Glutamatergic neuron (in vitro differentiated cells): ENCODE measurements at regions not wholly inside any gene's neighbourhood (a gene's known extent, or its start where the extent isn't known, plus 50 kb on each side); places are given as distances from the start of the nearest gene placed in this dataset.

Experiments used
- DNase-seq: peaks from one replicate; pipeline ENCODE4 v3.0.0; 2022
- H3K27ac Mint-ChIP-seq: one replicate; pipeline ENCODE4 v1.8.0; 2020; ENCODE audit warnings: mild to moderate bottlenecking, mixed read lengths, inconsistent platforms; ENCODE audit not compliant: unreplicated experiment
- H3K27me3 Mint-ChIP-seq: one replicate; pipeline ENCODE4 v1.8.0; 2020; ENCODE audit warnings: mild to moderate bottlenecking, moderate library complexity, mixed read lengths, inconsistent platforms; ENCODE audit not compliant: unreplicated experiment
- H3K36me3 Mint-ChIP-seq: one replicate; pipeline ENCODE4 v1.8.0; 2020; ENCODE audit warnings: mild to moderate bottlenecking, mixed read lengths, inconsistent platforms; ENCODE audit not compliant: unreplicated experiment
- H3K4me1 Mint-ChIP-seq: one replicate; pipeline ENCODE4 v1.8.0; 2020; ENCODE audit warnings: mild to moderate bottlenecking, low read depth, mixed read lengths, inconsistent platforms; ENCODE audit not compliant: unreplicated experiment
- H3K4me3 Mint-ChIP-seq: one replicate; pipeline ENCODE4 v1.8.0; 2020; ENCODE audit warnings: mild to moderate bottlenecking, mixed read lengths, inconsistent platforms; ENCODE audit not compliant: unreplicated experiment
- H3K9me3 Mint-ChIP-seq: one replicate; pipeline ENCODE4 v1.8.0; 2020; ENCODE audit warnings: mild to moderate bottlenecking, moderate library complexity, mixed read lengths, inconsistent platforms; ENCODE audit not compliant: unreplicated experiment
- TF ChIP-seq, protein P1 (sequence below): fragments of 200-600 bp; sonication (generic); IDR thresholded peaks from one replicate; pipeline ENCODE4 v1.5.0; 2021; ENCODE audit not compliant: partially characterized antibody, unreplicated experiment

- DNase-seq, result no peak
- Mint-ChIP-seq H3K4me1 (no peaks in the 10 kb centered on the region), H3K27me3 (peaks cover 4% of the 10 kb centered on the region), H3K27ac (no peak overlapping the region), H3K4me3 (no peak overlapping the region), H3K9me3 (no peaks in the 10 kb centered on the region), H3K36me3 (no peaks in the 10 kb centered on the region)
- TF ChIP-seq, protein P1, sequence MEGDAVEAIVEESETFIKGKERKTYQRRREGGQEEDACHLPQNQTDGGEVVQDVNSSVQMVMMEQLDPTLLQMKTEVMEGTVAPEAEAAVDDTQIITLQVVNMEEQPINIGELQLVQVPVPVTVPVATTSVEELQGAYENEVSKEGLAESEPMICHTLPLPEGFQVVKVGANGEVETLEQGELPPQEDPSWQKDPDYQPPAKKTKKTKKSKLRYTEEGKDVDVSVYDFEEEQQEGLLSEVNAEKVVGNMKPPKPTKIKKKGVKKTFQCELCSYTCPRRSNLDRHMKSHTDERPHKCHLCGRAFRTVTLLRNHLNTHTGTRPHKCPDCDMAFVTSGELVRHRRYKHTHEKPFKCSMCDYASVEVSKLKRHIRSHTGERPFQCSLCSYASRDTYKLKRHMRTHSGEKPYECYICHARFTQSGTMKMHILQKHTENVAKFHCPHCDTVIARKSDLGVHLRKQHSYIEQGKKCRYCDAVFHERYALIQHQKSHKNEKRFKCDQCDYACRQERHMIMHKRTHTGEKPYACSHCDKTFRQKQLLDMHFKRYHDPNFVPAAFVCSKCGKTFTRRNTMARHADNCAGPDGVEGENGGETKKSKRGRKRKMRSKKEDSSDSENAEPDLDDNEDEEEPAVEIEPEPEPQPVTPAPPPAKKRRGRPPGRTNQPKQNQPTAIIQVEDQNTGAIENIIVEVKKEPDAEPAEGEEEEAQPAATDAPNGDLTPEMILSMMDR, result no peak
Observed at GRCh38 chr15:38714309-38715072, 149.9 kb upstream of the RASGRP1 start.

- Mint-ChIP-seq H3K9me3 (no peaks in the 10 kb centered on the region), H3K27me3 (no peaks in the 10 kb centered on the region), H3K27ac (no peak overlapping the region), H3K4me3 (no peak overlapping the region), H3K4me1 (no peaks in the 10 kb centered on the region), H3K36me3 (no peaks in the 10 kb centered on the region)
- TF ChIP-seq, protein P1, result no peak
- DNase-seq, result no peak
Observed at GRCh38 chr15:38720893-38721567, 156.4 kb upstream of the RASGRP1 start.

GRCh38 chr15:38721568-38721945 lies 156.9 kb upstream of the RASGRP1 start:
- H3K27me3 Mint-ChIP-seq, result no peaks in the 10 kb centered on the region
- no peaks in the 10 kb centered on the region for H3K36me3 Mint-ChIP-seq
- no peak overlapping the region for H3K27ac Mint-ChIP-seq
- H3K4me3 Mint-ChIP-seq, result no peak overlapping the region
- no peak for DNase-seq
- TF ChIP-seq, protein P1, result no peak
- H3K4me1 Mint-ChIP-seq, result no peaks in the 10 kb centered on the region
- no peaks in the 10 kb centered on the region for H3K9me3 Mint-ChIP-seq

GRCh38 chr15:38722236-38722635 lies 157.6 kb upstream of the RASGRP1 start:
- Mint-ChIP-seq H3K27ac (no peak overlapping the region), H3K4me1 (no peaks in the 10 kb centered on the region), H3K9me3 (no peaks in the 10 kb centered on the region), H3K4me3 (no peak overlapping the region), H3K36me3 (no peaks in the 10 kb centered on the region), H3K27me3 (no peaks in the 10 kb centered on the region)
- TF ChIP-seq, protein P1, result no peak
- DNase-seq, result no peak

DNA sequence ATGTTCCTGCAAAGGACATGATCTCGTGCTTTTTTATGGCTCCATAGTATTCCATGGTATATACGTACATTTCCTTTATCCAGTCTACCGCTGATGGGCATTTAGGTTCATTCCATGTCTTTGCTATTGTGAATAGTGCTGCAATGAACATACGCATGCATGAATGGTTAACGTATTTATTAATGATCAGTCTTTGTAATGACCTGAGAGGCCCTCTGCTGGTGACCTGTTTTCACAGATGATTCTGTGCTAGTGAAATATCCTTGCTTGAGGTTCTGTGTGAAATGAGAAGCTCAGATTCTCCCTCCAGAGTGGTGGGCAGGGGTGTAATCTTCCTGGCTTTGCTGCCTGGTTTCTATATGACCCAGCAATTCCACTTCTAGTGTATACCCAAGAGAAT lies 160.2 kb upstream of the RASGRP1 start:
- Mint-ChIP-seq H3K27ac (no peak overlapping the region), H3K9me3 (no peaks in the 10 kb centered on the region), H3K4me1 (no peaks in the 10 kb centered on the region), H3K36me3 (no peaks in the 10 kb centered on the region), H3K4me3 (no peak overlapping the region), H3K27me3 (no peaks in the 10 kb centered on the region)
- TF ChIP-seq, protein P1, result no peak
- DNase-seq, result no peak
